Stimulated activated CD8-positive, alpha-beta memory T cell treated with anti-CD3 and anti-CD28 coated beads, Interleukin-15, amount 100 ng/mL, for 1 hour (primary cell): ENCODE measurements at regions not wholly inside any gene's neighbourhood (a gene's known extent, or its start where the extent isn't known, plus 50 kb on each side); places are given as distances from the start of the nearest gene placed in this dataset.

ENCODE experiments used
- DNase-seq: peaks from one replicate; pipeline ENCODE4 v3.0.0-alpha.2; 2020; ENCODE audit warnings: low read depth

DNA sequence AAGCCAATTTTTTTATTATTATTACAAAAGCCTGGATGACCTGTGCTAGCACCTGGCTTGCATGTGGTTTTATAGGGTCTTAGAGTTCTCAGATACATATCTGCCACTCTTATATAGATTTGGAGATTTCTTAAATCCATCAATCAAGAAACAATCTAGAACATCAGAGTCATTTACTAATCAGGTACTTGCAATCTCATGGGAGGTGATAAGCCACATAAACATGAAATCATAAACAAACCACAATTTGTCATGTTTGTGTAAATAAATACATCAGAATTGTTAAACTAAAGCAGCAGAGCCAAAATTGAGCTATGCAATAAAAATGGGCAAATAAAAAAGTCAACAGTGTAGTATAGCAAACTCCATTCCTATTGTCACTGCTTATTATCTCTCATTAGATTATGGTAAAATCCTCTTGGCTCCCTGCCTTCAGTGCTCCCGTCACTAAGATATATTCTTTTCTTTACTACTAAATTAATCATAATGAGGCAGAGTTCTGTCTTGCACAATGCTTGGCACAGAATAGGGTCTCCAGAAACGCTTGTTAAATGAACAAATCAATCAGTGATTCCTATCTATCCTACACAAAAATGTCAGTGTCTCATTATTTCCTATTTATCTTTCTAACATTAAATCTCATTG is 108.7 kb upstream of the TTC29 start:
- DNase-seq: no peak

DNA sequence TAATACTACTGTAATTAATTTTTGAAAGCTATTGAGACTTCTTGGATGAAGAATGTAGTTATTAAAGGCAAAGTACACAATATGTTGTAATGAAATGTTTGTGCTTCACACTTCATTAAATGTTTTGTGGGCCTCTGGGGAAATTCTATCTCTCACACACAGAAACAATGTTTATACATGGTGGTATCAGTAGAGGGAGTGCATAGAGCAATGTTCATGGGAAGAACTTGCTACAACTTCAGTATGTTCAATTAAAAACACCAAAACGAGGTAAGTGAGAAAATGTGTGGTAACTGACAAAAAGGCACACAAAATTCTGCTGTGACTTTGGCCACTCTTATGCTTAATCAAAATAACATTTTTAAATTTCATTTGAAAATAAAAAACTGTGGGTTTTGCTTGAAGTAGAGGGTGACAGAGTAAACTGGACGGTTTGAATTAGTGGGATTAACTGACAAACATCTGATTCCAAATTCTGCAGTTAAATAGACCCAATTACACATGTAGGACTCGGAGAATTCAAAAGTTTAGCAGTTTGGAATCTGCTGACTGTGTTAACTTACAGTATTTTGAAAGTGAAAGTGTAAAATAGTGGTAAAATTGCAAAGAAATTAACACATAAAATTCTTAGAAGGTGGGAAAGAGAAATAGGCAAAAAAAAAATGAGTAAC is 111.4 kb upstream of the TTC29 start:
- DNase-seq: no peak

DNA sequence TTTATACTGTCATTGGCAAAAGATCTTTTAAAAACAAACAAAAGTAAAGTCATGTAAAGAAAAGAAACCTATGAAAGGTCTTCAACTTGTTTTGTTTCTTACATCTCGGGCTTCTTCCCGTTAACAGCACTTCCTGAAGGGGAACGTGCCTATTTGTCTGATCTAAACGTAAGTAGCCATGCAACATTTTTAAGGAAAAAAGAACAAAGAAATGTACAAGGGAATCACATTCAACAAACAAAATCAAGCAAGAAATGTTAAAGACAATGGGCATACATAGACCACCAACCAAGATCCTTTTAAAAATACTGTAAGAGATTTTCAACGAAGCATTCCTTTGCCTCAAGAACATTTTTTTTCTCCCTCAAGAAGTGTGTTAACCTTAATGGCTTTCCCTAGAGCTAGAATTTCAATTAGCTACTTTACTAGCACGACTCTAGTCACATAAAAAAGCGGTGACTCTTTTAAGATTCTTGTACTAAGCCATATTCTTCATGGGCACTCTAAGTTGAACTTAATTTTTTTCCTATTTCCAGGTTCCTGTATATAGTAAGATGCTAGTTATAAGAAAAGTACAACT is 112.0 kb upstream of the TTC29 start:
- DNase-seq: no peak

DNA sequence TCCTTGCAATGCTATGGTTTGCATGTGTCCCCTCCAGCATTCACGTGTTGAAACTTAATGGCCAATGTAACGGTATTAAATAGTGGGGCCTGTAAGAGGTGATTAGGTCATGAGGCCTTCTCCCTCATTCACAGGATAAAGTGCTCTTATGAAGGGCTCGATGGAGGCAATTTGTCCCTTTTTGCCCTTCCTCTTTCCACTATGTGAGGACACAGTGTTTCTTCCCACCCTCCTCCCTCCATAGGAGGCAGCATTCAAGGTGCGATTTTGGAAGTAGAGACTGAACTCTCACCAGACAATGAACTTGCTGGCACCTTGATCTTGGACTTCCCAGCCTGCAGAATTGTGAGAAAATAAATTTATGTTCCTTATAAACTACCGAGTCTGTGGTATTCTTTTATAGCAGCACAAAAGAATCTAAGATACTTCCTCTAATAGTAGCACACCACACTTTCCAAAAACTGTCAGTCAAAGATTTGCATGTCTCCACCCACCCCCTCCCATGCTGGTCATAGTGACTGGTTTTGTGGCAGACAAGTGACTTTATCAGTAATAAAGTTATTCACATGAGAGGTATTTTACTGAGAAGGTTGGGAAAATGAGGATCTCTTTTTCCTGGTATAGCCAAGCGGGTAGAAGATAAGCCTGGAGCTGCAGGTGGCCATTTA is 113.5 kb upstream of the TTC29 start:
- DNase-seq: no peak

DNA sequence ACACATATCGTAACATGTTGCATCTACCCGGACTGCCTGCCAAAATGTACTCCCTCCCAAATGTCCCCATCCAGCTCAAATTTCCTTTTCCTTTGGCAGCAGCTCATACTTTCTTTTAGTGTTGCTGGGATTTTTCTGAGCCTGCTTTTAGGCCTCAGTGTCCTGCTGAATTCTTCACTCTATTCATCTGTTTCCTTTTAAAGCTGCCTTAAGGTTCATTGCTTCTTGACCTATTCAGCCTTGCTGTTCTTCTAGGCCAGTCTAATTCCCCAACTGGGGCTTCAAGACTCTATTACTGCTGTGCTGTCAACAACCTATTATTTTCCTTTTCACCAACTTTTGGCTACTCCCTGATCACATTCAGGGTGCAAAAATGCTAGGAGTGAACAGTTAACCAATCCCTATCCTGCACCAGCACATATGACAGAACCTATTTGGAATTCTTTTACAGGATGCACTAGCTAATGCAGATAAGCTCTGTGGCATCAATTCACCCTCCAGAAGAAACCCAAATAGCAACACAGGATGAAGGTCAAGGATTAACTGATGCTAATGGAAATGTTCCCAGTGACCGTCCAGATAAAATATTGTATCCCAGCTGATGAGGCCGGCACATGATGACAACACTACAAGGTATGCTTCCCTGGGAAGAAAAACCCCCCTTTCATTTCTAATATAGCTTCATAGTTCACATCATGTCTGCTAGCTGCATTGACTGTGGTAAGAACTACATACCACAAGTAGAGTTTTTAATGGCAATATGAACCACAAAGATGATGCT is 114.7 kb upstream of the TTC29 start:
- DNase-seq: no peak

DNA sequence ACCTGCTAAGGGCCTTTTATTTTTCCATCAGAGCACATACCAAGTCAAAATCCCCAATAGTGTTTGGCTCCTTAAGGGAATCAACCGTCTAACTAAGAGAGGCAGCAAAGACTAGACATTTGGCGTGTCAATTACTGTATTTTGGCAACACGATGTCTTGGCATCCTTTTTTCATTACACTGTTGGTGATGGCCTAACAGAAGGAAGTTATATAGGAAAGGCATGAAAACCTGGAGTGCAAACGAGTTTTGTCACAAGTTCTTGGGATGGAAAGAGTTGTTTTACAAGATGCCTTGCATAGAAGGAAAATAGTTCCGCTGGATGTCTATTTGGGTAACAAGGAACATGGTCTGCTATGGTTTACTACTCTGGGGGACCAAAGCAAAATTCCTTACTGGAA is 119.2 kb upstream of the TTC29 start:
- no peak for DNase-seq

DNA sequence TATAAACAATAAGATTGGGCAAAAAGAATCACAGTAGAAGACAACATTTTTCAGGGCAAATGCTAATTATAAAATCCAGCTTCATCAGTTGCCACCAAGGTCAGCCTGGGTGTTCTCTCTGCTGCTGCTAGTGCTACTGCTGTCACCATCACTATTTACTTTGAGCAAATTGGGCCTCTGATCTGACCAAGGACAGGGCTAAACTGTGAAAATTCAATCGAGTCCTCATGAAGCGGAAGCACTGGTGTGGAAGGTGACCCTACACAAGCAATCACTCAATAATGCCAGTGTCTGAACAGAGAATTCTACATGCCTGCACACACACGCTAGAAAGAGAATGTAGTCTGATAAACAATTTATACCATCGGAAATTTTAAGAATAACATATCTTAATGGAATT is 122.9 kb upstream of the TTC29 start:
- no peak for DNase-seq

DNA sequence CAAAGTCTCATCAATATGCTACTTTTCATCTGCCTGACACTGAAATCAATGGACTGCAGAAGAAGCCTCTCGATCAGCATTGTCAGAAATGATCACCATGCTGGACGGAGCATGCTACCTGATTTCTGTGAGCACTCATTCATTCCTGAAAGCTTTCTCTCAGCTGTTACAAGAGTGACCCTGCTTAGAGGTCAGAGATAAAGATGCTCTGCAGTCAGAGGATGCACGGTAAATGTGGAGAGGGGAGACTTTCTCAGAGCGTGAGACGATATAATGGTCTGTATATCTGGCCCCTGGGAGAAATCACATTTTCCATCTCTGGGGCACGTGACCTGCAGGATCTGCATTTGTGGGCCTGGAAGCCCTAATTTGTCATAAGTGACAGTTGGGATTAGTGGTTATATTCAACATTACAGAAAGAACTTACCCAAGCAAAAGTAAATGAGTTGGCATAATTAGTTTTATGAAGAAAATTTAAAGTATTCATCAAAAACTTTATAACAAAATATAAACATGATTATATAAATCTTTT is 125.6 kb upstream of the TTC29 start:
- DNase-seq: no peak

DNA sequence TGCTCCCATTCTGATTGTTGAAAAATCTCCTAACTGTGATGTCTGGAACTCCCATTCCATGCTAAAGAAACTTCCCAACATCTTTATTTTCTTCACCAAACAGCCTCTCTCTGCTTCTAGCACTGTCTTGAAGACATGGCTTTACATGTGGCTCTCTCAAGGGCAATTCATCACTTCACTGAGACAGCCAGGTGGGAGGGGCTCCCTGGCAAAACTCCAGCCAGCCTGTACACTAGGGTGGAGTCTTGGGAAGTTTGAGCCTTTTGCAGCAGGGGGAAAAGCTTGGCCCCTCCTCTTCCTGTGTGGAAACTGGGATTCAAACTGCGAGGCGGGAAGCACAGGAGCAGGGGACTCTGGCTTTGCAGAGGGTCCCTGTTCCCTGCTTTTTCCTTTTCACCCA is 130.5 kb upstream of the TTC29 start:
- no peak for DNase-seq

DNA sequence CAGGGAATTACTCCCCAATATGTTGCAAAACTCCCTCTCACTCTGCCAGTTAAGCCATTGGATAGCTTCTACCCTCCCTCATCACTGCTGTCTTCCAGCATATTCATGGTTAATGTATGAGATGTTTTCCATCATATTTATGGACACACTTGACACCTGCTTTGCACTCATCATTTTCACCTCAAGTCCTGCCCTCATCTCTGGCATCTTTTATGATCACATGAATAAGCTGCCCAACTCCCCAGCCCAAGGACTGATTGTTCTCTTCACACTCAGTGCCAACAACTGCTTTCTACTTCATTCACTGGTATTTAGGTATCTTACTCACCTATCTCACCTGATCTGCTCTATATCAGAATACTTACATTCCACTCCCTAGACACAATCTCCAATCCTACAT is 131.1 kb upstream of the TTC29 start:
- DNase-seq: no peak

DNA sequence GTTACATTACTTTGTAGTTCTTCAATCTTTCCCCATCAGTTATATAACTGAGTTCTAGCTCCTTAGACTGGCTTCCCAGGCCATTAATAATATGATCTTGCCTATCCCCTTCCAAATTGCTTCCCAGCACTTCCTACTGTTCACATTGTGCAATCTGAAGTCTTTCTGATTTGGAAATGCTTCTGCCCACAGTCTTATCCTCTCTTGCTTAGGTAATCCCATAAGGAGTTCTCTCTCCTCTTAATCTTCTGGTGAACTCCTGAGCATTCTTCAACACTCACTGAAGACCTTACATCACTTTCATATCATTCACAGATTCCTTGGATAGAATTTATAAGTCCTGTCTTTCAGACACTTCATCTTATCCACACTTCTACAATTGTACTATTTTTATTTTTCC is 132.7 kb upstream of the TTC29 start:
- DNase-seq: no peak

DNA sequence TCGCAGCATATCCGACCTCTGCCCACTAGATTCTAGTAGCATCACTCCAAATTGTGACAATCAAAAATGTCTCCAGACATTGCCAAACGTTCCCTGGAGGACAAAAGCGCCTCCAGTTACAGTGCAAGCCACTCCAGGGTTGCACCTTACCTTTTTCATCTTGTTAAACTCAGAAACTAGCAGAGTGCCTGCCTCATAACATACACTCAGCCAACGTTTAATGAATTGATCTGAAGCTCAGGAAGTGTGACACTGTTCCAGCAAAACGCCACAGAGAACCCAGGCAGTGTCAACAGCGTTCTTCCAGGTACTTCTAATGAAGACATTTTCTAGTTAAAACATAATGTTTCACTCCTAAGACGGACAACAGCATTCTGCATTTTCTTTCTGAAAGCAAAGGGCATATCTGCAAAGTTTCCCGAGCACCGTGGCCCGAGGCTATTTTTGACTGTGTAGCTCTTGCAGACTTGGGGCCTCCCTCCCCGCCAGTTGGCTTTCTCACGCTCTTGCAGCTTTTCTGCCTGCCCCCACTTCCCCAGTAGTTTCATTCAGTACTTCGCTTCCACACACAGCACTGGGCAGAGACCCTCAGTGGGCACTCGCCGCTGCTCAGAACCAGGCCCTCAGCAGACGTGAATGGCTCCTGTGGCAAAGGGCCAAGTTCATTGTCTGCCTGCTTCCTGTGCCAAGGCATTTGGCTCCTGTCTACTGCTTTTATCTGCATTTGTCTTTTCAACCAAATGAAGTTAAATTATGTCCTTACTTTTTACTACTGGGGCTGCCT is 133.4 kb upstream of the TTC29 start:
- no peak for DNase-seq

DNA sequence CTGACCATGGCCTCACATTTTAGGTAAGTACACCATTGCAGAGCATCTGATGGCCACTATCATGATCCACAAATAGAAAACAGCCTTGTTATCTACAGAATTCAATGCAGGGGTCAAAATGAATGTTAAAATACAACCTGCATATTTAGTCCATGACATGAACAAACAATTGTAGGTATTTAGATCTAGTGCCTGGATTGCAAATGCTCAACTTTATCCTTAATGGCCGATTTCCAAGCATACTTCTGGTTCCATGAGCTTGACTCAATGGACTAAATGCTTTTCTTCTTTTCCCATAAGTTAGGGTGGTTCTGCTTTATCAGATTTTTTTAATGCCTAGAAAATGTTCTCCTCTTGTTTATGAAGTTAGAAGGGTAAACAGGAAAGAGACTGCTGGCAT is 139.2 kb upstream of the TTC29 start:
- DNase-seq: no peak

DNA sequence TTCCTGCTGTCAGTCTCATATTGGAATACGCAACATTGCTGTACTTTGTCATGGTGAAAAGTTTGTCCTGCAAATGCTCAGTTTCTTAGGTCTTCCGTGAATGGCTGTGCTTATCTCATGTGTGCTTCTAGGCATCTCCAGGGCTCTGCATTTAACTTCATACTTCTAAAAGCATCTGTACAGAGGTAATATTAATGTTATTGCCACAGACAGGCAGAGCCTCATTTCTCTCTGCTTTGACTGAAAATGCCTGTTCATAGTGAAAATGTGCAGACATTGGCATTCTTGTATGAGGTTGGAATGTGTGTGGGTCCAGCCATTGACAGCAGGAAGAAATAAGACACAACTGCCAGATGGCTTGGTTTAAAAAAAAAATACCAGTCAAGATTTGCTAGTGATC is 140.1 kb upstream of the TTC29 start:
- no peak for DNase-seq

DNA sequence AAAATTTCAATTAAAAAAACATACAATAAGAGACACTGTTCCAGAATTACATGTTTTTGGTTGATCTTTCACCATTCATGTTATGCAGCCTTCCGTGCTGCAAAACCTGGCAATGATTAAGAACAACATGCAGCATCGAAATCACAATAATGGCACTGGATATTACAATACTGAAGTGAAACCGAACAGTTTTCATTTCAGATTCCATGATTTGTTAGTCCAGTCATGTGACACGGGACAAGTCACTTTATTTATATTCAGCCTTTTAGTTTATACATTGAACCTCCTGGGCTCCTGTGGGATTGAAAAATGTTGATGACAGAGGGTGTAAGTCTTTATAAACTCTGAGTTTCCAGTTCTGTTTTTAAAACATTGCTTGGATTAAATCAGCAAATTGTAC is 142.5 kb upstream of the TTC29 start:
- DNase-seq: no peak

DNA sequence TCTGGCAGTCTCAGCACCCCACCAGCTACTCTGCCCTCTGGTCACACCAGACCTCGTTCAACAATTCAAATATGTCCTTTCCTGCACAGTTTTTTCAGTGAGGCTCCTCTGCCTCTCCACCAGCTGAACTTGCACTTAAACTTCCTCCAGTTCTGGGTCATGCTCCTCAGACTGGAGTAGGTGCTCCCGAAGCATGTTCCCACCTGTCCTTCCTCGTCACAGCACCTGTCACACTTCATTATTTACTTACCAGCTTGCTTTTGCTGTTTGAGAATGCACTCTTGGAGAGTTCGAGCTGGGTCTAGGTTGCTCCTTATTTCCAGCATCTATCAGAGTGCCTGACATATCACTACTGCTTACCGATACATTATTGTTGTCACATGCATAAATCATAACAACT is 144.8 kb upstream of the TTC29 start:
- DNase-seq: no peak

DNA sequence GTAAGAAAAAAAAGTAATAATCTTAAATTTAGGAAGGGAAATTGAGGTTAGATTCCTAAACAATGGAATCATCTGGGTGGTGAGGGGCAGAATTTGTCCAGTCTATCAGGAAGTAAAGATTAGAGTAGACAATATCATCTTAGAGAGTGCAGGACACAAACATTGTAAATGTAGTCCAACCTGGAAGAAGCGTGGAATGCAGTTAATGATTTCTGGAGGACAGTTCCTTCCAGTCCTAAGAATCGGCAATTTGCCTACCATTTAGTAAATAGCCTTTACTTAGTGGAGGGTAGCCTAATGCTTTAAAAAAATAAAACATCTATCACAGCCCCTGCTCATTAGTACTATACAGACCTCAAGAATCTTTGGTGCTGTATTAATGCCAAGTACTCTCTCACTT is 147.5 kb upstream of the TTC29 start:
- DNase-seq: no peak

DNA sequence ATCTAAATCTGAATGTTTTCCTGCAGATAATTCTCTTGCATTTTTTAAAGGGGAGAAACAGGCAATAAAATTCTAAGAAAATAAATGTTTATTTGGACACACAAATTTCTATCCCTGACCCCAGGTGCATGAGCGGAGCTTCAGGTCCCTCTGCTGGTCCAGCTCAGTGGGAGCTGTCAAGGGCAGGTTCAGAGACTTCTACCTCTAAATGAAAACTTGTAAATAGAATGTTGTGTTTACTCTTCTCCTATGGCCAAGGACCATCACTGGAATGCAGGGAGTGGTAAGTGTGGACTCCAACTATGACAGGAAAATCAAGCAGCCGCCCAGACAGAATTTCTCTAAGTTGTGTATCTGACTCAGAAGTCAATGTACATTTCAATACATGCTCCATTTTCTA is 148.6 kb upstream of the TTC29 start:
- DNase-seq: no peak

DNA sequence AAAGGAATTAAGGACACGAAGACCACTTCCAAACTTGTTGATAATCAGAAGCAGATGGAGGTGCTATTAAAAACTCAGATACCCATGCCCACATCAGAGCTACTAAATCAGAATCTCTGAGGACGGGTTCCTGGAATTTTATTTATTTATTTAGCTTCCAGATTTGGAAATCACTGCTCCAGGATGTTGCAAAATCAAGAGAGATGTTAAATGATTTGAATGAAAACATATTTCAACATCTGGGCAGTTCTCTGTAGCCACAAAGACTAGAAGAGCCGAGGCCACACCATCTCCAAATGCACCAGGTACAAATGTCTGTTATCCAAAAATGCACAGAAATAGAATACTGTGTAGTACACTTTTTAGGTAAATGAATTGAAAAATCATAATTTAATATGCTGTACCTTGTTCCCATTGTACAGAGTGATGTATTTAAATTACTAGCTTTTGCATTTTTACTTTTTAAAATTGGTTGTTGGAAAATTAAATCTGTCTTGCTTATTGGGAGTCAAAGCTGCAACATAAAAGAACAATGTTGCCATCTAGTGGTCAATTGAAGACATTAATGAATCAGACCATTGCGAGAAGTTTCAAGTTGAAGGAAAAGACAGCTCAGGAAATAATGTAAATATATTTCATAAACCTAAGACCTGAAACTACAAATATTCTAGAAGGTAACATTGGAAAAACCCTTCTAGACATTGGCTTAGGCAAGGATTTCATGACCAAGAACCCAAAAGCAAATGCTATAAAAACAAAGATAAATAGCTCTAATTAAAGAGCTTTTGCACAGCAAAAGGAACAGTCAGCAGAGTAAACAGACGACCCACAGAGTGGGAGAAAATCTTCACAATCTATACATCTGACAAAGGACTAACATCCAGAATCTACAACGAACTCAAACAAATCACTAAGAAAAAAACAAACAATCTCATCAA is 151.3 kb upstream of the TTC29 start:
- DNase-seq: no peak

DNA sequence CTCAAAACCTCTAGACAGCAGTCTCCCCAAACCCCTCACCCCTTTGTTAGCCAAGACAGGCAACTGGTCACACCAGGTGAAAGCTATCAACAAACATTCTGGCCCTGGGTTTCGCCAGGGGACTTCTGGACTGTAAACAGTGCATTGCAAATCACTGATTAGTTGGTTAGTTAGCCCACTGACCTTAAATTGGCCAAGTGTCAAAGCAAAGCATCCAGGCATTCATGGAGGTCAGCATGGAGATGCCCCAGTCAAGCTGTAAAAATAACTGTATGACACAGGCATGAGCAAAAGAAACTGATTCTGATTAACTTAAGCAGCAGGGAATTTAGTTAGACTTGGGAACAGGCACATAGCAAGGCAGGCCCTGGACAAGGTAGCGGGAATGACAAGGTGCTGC is 156.0 kb upstream of the TTC29 start:
- DNase-seq: no peak
